GM12872 (cell line): ENCODE measurements at regions not wholly inside any gene's neighbourhood (a gene's known extent, or its start where the extent isn't known, plus 50 kb on each side); places are given as distances from the start of the nearest gene placed in this dataset.

ENCODE experiments used
- CTCF ChIP-seq: IDR thresholded peaks from 3 replicates; pipeline ENCODE4 v1.5.1; 2011; ENCODE audit warnings: low read depth, mild to moderate bottlenecking, low read length, moderate library complexity; ENCODE audit not compliant: insufficient read depth

- peak; percentile 20; the same call in 1 of the 3 replicates for TF ChIP-seq CTCF
These were observed 92.1 kb downstream of the MAB21L3 start for GRCh38 chr1:116203181-116203723.

- TF ChIP-seq CTCF = no peak
These were observed 92.7 kb downstream of the MAB21L3 start for GRCh38 chr1:116203920-116204319.

- TF ChIP-seq CTCF = no peak
These were observed 94.9 kb downstream of the MAB21L3 start for GRCh38 chr1:116205941-116206679.

GRCh38 chr1:116207126-116207735 is 96.0 kb downstream of the MAB21L3 start:
- TF ChIP-seq CTCF = no peak

- no peak for TF ChIP-seq CTCF
These were observed 96.9 kb downstream of the MAB21L3 start for GRCh38 chr1:116208136-116208535.

- no peak for TF ChIP-seq CTCF
These were observed 100.1 kb downstream of the MAB21L3 start for GRCh38 chr1:116211294-116211693.

- no peak for TF ChIP-seq CTCF
These were observed 107.7 kb downstream of the MAB21L3 start for GRCh38 chr1:116218922-116219321.
